ENCODE measurements at regions not wholly inside any gene's neighbourhood (a gene's known extent, or its start where the extent isn't known, plus 50 kb on each side); places are given as distances from the start of the nearest gene placed in this dataset.

DNA sequence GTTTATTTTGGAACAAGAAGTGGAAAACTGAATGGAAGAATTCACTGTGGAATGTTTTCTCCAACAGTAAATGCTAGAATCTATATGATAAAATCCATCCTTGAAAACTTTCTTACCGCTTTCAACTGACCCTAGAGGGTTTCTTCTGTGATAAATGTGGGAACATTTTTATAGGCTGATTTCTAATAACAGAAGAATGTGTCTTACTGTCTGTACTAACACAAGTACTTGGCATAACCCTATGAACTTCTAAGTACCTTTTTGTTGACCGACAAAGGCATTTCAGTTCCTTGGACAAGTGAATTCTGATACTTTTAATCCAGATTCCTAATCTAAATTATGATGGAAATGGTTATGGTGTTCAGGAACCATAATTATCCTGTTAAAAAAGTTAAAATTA is 1109.7 kb upstream of the FLRT2 start:
- TF ChIP-seq, protein P1, sequence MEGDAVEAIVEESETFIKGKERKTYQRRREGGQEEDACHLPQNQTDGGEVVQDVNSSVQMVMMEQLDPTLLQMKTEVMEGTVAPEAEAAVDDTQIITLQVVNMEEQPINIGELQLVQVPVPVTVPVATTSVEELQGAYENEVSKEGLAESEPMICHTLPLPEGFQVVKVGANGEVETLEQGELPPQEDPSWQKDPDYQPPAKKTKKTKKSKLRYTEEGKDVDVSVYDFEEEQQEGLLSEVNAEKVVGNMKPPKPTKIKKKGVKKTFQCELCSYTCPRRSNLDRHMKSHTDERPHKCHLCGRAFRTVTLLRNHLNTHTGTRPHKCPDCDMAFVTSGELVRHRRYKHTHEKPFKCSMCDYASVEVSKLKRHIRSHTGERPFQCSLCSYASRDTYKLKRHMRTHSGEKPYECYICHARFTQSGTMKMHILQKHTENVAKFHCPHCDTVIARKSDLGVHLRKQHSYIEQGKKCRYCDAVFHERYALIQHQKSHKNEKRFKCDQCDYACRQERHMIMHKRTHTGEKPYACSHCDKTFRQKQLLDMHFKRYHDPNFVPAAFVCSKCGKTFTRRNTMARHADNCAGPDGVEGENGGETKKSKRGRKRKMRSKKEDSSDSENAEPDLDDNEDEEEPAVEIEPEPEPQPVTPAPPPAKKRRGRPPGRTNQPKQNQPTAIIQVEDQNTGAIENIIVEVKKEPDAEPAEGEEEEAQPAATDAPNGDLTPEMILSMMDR (IDR thresholded peaks at IDR 0.05): no peak
- no peak for TF ChIP-seq POLR2A (IDR thresholded peaks at IDR 0.05)

Data from ovary (tissue), 3 donors.